H1 (cell line): ENCODE measurements at regions not wholly inside any gene's neighbourhood (a gene's known extent, or its start where the extent isn't known, plus 50 kb on each side); places are given as distances from the start of the nearest gene placed in this dataset.

Experiments used
- CTCF ChIA-PET: fragments of 300-600 bp; sonication (Branson Sonifier 250); formaldehyde crosslinking; loops from one replicate; lab custom pipeline; 2021; ENCODE audit not compliant: partially characterized antibody; lab: Charles Lee
- POLR2A ChIA-PET: fragments of 300-600 bp; sonication (Branson Sonifier 250); formaldehyde crosslinking; loops from one replicate; lab custom pipeline; 2021; ENCODE audit warnings: inconsistent platforms; ENCODE audit not compliant: partially characterized antibody; lab: Charles Lee
- DNase-seq, 2 experiments: peaks; one replicate each; pipeline versions ENCODE4 v3.0.0 to v3.0.0-alpha.2; 2010 to 2022; ENCODE audit warnings: low spot score in 2 of 2, low read depth in 1 of 2, mixed read lengths in 1 of 2
- FAIRE-seq: peaks from 2 replicates; lab custom pipeline; 2011; peaks lifted over from hg19 to GRCh38; lab: Jason Lieb, UNC
- H2AFZ ChIP-seq: 2 replicates; pipeline ENCODE4 v1.8.1; 2012; ENCODE audit warnings: low read length, inconsistent platforms
- H2AK5ac ChIP-seq: 2 replicates; pipeline ENCODE4 v1.6.1; 2013; ENCODE audit warnings: low read depth, low read length
- H2BK120ac ChIP-seq: replicated peaks from 2 replicates; pipeline ENCODE3; 2013; ENCODE audit warnings: low read depth, low read length, inconsistent platforms
- H2BK12ac ChIP-seq: 2 replicates; pipeline ENCODE4 v1.6.1; 2013; ENCODE audit warnings: low read depth, low read length
- H2BK15ac ChIP-seq: 2 replicates; pipeline ENCODE4 v1.6.1; 2013; ENCODE audit warnings: low read length
- H2BK20ac ChIP-seq: 2 replicates; pipeline ENCODE4 v1.6.1; 2013; ENCODE audit warnings: low read length
- H2BK5ac ChIP-seq: 2 replicates; pipeline ENCODE4 v1.6.1; 2013; ENCODE audit warnings: low read depth, low read length
- H3K14ac ChIP-seq: 2 replicates; pipeline ENCODE4 v1.6.1; 2013; ENCODE audit warnings: inconsistent platforms; ENCODE audit not compliant: insufficient read length
- H3K18ac ChIP-seq: 2 replicates; pipeline ENCODE4 v1.6.1; 2013; ENCODE audit warnings: low read length; ENCODE audit errors: extremely low read depth
- H3K23ac ChIP-seq: 2 replicates; pipeline ENCODE4 v1.6.1; 2013; ENCODE audit warnings: inconsistent platforms; ENCODE audit not compliant: insufficient read length
- H3K23me2 ChIP-seq: 2 replicates; pipeline ENCODE4 v1.6.1; 2013; ENCODE audit warnings: low read depth, low read length
- H3K27ac ChIP-seq: 2 replicates; pipeline ENCODE4 v1.6.1; 2011; ENCODE audit warnings: low read depth, low read length, inconsistent platforms
- H3K27me3 ChIP-seq, 4 experiments: replicated peaks in 1 of 4; 1 replicate in 1 of 4; 2 replicates in 3 of 4; pipeline versions ENCODE4 v1.6.1 to v1.8.1; 2011 to 2013; ENCODE audit warnings: low read length in 3 of 4, mild to moderate bottlenecking in 3 of 4, inconsistent platforms in 2 of 4, mixed read lengths in 2 of 4, moderate library complexity in 1 of 4; ENCODE audit not compliant: control insufficient read depth in 3 of 4, insufficient read depth in 3 of 4; ENCODE audit errors: extremely low read depth in 1 of 4
- H3K36me3 ChIP-seq, 4 experiments: 2 replicates each; pipeline versions ENCODE4 v1.6.1 to v1.8.1; 2011 to 2013; ENCODE audit warnings: mild to moderate bottlenecking in 4 of 4, low read length in 3 of 4, moderate library complexity in 2 of 4, control low read depth in 1 of 4, inconsistent platforms in 1 of 4; ENCODE audit not compliant: insufficient read depth in 4 of 4, control insufficient read depth in 2 of 4
- H3K4ac ChIP-seq: replicated peaks from 2 replicates; pipeline ENCODE3; 2013; ENCODE audit warnings: low read length, low read depth, mixed read lengths, inconsistent platforms; ENCODE audit not compliant: insufficient read length
- H3K4me1 ChIP-seq, 4 experiments: replicated peaks in 1 of 4; 1 replicate in 1 of 4; 2 replicates in 3 of 4; pipeline versions ENCODE4 v1.6.1 to v1.8.1; 2011 to 2013; ENCODE audit warnings: low read length in 3 of 4, inconsistent platforms in 2 of 4, mixed read lengths in 1 of 4; ENCODE audit not compliant: insufficient read depth in 4 of 4, control insufficient read depth in 3 of 4
- H3K4me2 ChIP-seq, 2 experiments: 2 replicates each; pipeline versions ENCODE4 v1.6.1 to v1.8.1; 2011 to 2013; ENCODE audit warnings: low read depth in 2 of 2, low read length in 2 of 2, control low read depth in 1 of 2, inconsistent platforms in 1 of 2, mild to moderate bottlenecking in 1 of 2; ENCODE audit not compliant: insufficient read depth in 1 of 2
- H3K4me3 ChIP-seq, 4 experiments: fragments of 200-600, 300-600 bp in 1 of 4; sonication (generic), shearing (Covaris generic), sonication (Bioruptor Twin) in 1 of 4; 2 replicates each; pipeline versions ENCODE4 v1.5.1 to v1.8.1; 2011 to 2016; ENCODE audit warnings: low read length in 4 of 4, low read depth in 3 of 4, control low read depth in 2 of 4, inconsistent platforms in 2 of 4, mild to moderate bottlenecking in 2 of 4, mixed read lengths in 1 of 4, moderate library complexity in 1 of 4; ENCODE audit not compliant: insufficient read depth in 2 of 4; ENCODE audit errors: extremely low read depth in 1 of 4
- H3K56ac ChIP-seq: replicated peaks from 2 replicates; pipeline ENCODE3; 2013; ENCODE audit warnings: low read depth, mild to moderate bottlenecking, mixed read lengths, low read length, inconsistent platforms; ENCODE audit not compliant: insufficient read length
- H3K79me1 ChIP-seq: 2 replicates; pipeline ENCODE4 v1.6.1; 2013; ENCODE audit warnings: low read depth, low read length, control low read depth
- H3K79me2 ChIP-seq, 2 experiments: 2 replicates each; pipeline versions ENCODE4 v1.6.1 to v1.8.1; 2012 to 2013; ENCODE audit warnings: low read length in 2 of 2, mild to moderate bottlenecking in 2 of 2, inconsistent platforms in 1 of 2; ENCODE audit not compliant: insufficient read depth in 2 of 2, control insufficient read depth in 1 of 2
- H3K9ac ChIP-seq, 4 experiments: replicated peaks in 1 of 4; 1 replicate in 1 of 4; 2 replicates in 3 of 4; pipeline versions ENCODE4 v1.6.1 to v1.8.1; 2011 to 2013; ENCODE audit warnings: low read depth in 3 of 4, low read length in 3 of 4, control low read depth in 2 of 4, mild to moderate bottlenecking in 2 of 4, moderate library complexity in 2 of 4, inconsistent platforms in 1 of 4; ENCODE audit errors: extremely low read depth in 1 of 4
- H3K9me3 ChIP-seq, 2 experiments: 2 replicates each; pipeline versions ENCODE4 v1.6.1 to v1.8.1; 2012 to 2013; ENCODE audit warnings: mild to moderate bottlenecking in 2 of 2, moderate library complexity in 2 of 2, control low read depth in 1 of 2, inconsistent platforms in 1 of 2, low read depth in 1 of 2, low read length in 1 of 2, mixed read lengths in 1 of 2; ENCODE audit not compliant: insufficient read depth in 2 of 2
- H4K20me1 ChIP-seq, 2 experiments: replicated peaks in 1 of 2; 2 replicates each; pipeline versions ENCODE3 to v1.8.1; 2011 to 2013; ENCODE audit warnings: inconsistent platforms in 2 of 2, low read length in 2 of 2, mild to moderate bottlenecking in 1 of 2; ENCODE audit not compliant: insufficient read depth in 2 of 2, control insufficient read depth in 1 of 2
- H4K5ac ChIP-seq: 2 replicates; pipeline ENCODE4 v1.6.1; 2013; ENCODE audit warnings: low read length, low read depth, mixed read lengths, inconsistent platforms; ENCODE audit not compliant: insufficient read length
- H4K8ac ChIP-seq: 2 replicates; pipeline ENCODE4 v1.8.0; 2013; ENCODE audit warnings: mild to moderate bottlenecking, moderate library complexity, low read length, inconsistent platforms; ENCODE audit not compliant: insufficient read depth; ENCODE audit errors: extremely low read depth
- H4K91ac ChIP-seq: replicated peaks from 2 replicates; pipeline ENCODE3; 2013; ENCODE audit warnings: low read length, mixed read lengths, inconsistent platforms; ENCODE audit not compliant: insufficient read length
- ASH2L ChIP-seq: fragments of 200-600, 300-600 bp; sonication (generic); IDR thresholded peaks from one replicate; pipeline ENCODE4 v1.7.1; 2017; ENCODE audit warnings: low read length
- CBX5 ChIP-seq: fragments of 300-800, 300-1000 bp; sonication (generic); IDR thresholded peaks from 2 replicates; pipeline ENCODE4 v1.7.1; 2016; ENCODE audit warnings: antibody characterized with exemption, low read length, low read depth
- CREB1 ChIP-seq: IDR thresholded peaks from 2 replicates; pipeline ENCODE4 v1.6.1; 2012; ENCODE audit warnings: inconsistent platforms
- EGR1 ChIP-seq: IDR thresholded peaks from 2 replicates; pipeline ENCODE4 v1.6.1; 2011; ENCODE audit warnings: low read depth, low read length, borderline replicate concordance
- HDAC6 ChIP-seq: IDR thresholded peaks from one replicate; pipeline ENCODE4 v1.7.1; 2012; ENCODE audit warnings: low read depth, mild to moderate bottlenecking, inconsistent platforms, low read length, moderate library complexity
- JUN ChIP-seq: IDR thresholded peaks from 2 replicates; pipeline ENCODE4 v1.6.1; 2011; ENCODE audit warnings: low read depth, mild to moderate bottlenecking, improper control_type of control experiment, low read length
- KDM5A ChIP-seq: fragments of 200-600 bp; IDR thresholded peaks from 2 replicates; pipeline ENCODE4 v1.7.1; 2012; ENCODE audit warnings: mild to moderate bottlenecking, low read length, inconsistent platforms, mixed read lengths
- RAD21 ChIP-seq, 2 experiments: IDR thresholded peaks in 1 of 2; conservative IDR thresholded peaks in 1 of 2; 2 replicates each; pipeline ENCODE4 v1.6.1; 2011; ENCODE audit warnings: low read depth in 2 of 2, low read length in 2 of 2, improper control_type of control experiment in 1 of 2, inconsistent platforms in 1 of 2, mild to moderate bottlenecking in 1 of 2, moderate library complexity in 1 of 2
- RXRA ChIP-seq: IDR thresholded peaks from 2 replicates; pipeline ENCODE4 v1.6.1; 2011; ENCODE audit warnings: low read depth, mild to moderate bottlenecking, low read length, moderate library complexity; ENCODE audit not compliant: insufficient read depth
- SIRT6 ChIP-seq: IDR thresholded peaks from one replicate; pipeline ENCODE4 v1.7.1; 2012; ENCODE audit warnings: low read length, inconsistent platforms
- SP4 ChIP-seq: IDR thresholded peaks from 2 replicates; pipeline ENCODE4 v1.6.1; 2012; ENCODE audit warnings: low read length, inconsistent platforms
- SUZ12 ChIP-seq: fragments of 200-600 bp; sonication (generic); IDR thresholded peaks from 2 replicates; pipeline ENCODE4 v1.6.1; 2012; ENCODE audit warnings: mild to moderate bottlenecking, inconsistent platforms, low read length, moderate library complexity, mixed read lengths
- TBP ChIP-seq: IDR thresholded peaks from 2 replicates; pipeline ENCODE4 v1.6.1; 2011; ENCODE audit warnings: low read depth, low read length, improper control_type of control experiment
- TCF12 ChIP-seq: IDR thresholded peaks from 2 replicates; pipeline ENCODE4 v1.6.1; 2011; ENCODE audit warnings: low read depth, mild to moderate bottlenecking, low read length
- WGBS, 2 experiments: shearing (Covaris generic) in 1 of 2; methylation state at CpG; one replicate each; pipeline versions ENCODE4 v1.1.6 to v1.1.7; 2013 to 2015; ENCODE audit warnings: low lambda C conversion rate in 2 of 2, mixed read lengths in 2 of 2, inconsistent platforms in 1 of 2, low coverage in 1 of 2, missing lambda C conversion rate in 1 of 2; ENCODE audit not compliant: insufficient replicate concordance in 2 of 2, insufficient coverage in 1 of 2, insufficient read length in 1 of 2; ENCODE audit errors: extremely low coverage in 1 of 2, missing lambda C conversion rate in 1 of 2; 5-methylcytosine and 5-hydroxymethylcytosine counted together
- TF ChIP-seq, protein P1 (sequence below): IDR thresholded peaks from 2 replicates; pipeline ENCODE4 v1.6.1; 2012; ENCODE audit warnings: low read length, inconsistent platforms

DNA sequence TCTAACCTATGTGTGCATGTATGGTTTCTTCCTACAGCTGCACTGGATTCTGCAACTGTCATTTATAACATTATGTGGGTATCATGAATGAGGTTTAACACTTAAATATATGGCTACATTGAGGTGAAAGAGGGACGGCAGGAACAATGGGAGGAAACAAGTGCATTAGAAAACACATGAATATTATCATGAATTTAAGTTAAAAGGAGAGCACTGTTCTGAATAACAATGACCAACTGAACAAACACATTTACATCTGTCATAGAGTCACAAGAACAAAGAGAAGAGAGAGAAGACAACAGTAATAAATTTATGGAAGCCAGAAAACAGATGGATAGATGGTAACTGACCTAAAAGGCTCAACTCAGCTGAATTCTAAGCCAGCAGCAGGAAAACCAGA, 527.1 kb upstream of the DIPK2B start:
- ChIA-PET CTCF (no interaction called here), POLR2A (no interaction called here)
- H3K36me3 ChIP-seq = no peaks in the 10 kb centered on the region
- H3K14ac ChIP-seq = no peak overlapping the region
- H2AFZ ChIP-seq = no peak overlapping the region
- H2BK5ac ChIP-seq = no peak overlapping the region
- no peak overlapping the region for H3K23ac ChIP-seq
- H3K9ac ChIP-seq = no peak overlapping the region
- no peak overlapping the region for H2BK120ac ChIP-seq
- DNase-seq (no peak), FAIRE-seq (no peak)
- no peak overlapping the region for H3K56ac ChIP-seq
- H4K20me1 ChIP-seq = no peaks in the 10 kb centered on the region
- no peak overlapping the region for H3K4me2 ChIP-seq
- H3K27me3 ChIP-seq = no peaks in the 10 kb centered on the region
- H3K4ac ChIP-seq = no peak overlapping the region
- 73% methylated on average over 1 of the region's 1 CpG; no CpG with 5 or more reads in 1 of the 2 experiments for WGBS, 2 experiments
- no peak overlapping the region for H4K91ac ChIP-seq
- no peaks in the 10 kb centered on the region for H3K4me1 ChIP-seq
- H2BK20ac ChIP-seq = no peak overlapping the region
- H3K23me2 ChIP-seq = no peaks in the 10 kb centered on the region
- H2BK15ac ChIP-seq = no peak overlapping the region
- no peak overlapping the region for H2AK5ac ChIP-seq
- no peak overlapping the region for H3K27ac ChIP-seq
- no peak overlapping the region for H2BK12ac ChIP-seq
- H3K4me3 ChIP-seq = no peak overlapping the region
- H3K18ac ChIP-seq = no peak overlapping the region
- no peaks in the 10 kb centered on the region for H3K79me2 ChIP-seq
- H3K9me3 ChIP-seq = no peaks in the 10 kb centered on the region
- no peaks in the 10 kb centered on the region for H3K79me1 ChIP-seq
- H4K5ac ChIP-seq = no peak overlapping the region
- no peak overlapping the region for H4K8ac ChIP-seq
- TF ChIP-seq CREB1 (no peak), TCF12 (no peak), JUN (no peak), RXRA (no peak), ASH2L (no peak), SIRT6 (no peak), KDM5A (no peak), SP4 (no peak), TBP (no peak), EGR1 (no peak), CBX5 (no peak), HDAC6 (no peak), RAD21 (IDR thresholded peaks at IDR 0.05 in 1 of 2, conservative IDR thresholded peaks at IDR 0.05 in 1 of 2; ENCODE audit: low read depth in 2 of 2, low read length in 2 of 2) (no peak), SUZ12 (no peak)
- TF ChIP-seq, protein P1, sequence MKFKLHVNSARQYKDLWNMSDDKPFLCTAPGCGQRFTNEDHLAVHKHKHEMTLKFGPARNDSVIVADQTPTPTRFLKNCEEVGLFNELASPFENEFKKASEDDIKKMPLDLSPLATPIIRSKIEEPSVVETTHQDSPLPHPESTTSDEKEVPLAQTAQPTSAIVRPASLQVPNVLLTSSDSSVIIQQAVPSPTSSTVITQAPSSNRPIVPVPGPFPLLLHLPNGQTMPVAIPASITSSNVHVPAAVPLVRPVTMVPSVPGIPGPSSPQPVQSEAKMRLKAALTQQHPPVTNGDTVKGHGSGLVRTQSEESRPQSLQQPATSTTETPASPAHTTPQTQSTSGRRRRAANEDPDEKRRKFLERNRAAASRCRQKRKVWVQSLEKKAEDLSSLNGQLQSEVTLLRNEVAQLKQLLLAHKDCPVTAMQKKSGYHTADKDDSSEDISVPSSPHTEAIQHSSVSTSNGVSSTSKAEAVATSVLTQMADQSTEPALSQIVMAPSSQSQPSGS = no peak
